ENCODE measurements at regions not wholly inside any gene's neighbourhood (a gene's known extent, or its start where the extent isn't known, plus 50 kb on each side); places are given as distances from the start of the nearest gene placed in this dataset.
"Not testable (repeated sequence)": the region's sequence is repeated elsewhere in the genome, so short reads cannot be mapped to it uniquely, and the experiment has no call there.

GRCh38 chr2:123783164-123783563, 241.9 kb upstream of the CNTNAP5 start:
- DNase-seq (ENCODE audit: low read depth), result no peak
- ChIA-PET CTCF (no interaction called here), POLR2A (no interaction called here)
- H3K36me3 ChIP-seq (ENCODE audit: control insufficient read depth, insufficient read depth, low read length), result no peaks in the 10 kb centered on the region
- no peak overlapping the region for H3K4me3 ChIP-seq (ENCODE audit: low read depth, low read length)
- no peak for TF ChIP-seq CTCF (IDR thresholded peaks at IDR 0.05; ENCODE audit: insufficient read depth, low read depth, low read length)
- no peaks in the 10 kb centered on the region for H3K27me3 ChIP-seq (ENCODE audit: control insufficient read depth, insufficient read depth, low read length)

GRCh38 chr2:123785332-123785731, 239.8 kb upstream of the CNTNAP5 start:
- H3K36me3 ChIP-seq (ENCODE audit: control insufficient read depth, insufficient read depth, low read length), result no peaks in the 10 kb centered on the region
- no peak for TF ChIP-seq CTCF (IDR thresholded peaks at IDR 0.05; ENCODE audit: insufficient read depth, low read depth, low read length)
- POLR2A ChIA-PET, result no interaction called here
- no peaks in the 10 kb centered on the region for H3K27me3 ChIP-seq (ENCODE audit: control insufficient read depth, insufficient read depth, low read length)
- CTCF ChIA-PET, result no interaction called here
- no peak overlapping the region for H3K4me3 ChIP-seq (ENCODE audit: low read depth, low read length)
- DNase-seq (ENCODE audit: low read depth), result no peak

GRCh38 chr2:123791207-123791606, 233.9 kb upstream of the CNTNAP5 start:
- CTCF ChIA-PET, result no interaction called here
- no peak for TF ChIP-seq CTCF (IDR thresholded peaks at IDR 0.05; ENCODE audit: insufficient read depth, low read depth, low read length)
- no peak overlapping the region for H3K4me3 ChIP-seq (ENCODE audit: low read depth, low read length)
- H3K36me3 ChIP-seq (ENCODE audit: control insufficient read depth, insufficient read depth, low read length), result no peaks in the 10 kb centered on the region
- no peaks in the 10 kb centered on the region for H3K27me3 ChIP-seq (ENCODE audit: control insufficient read depth, insufficient read depth, low read length)
- DNase-seq (ENCODE audit: low read depth), result no peak
- POLR2A ChIA-PET, result no interaction called here

GRCh38 chr2:123791684-123792083, 233.4 kb upstream of the CNTNAP5 start:
- no peaks in the 10 kb centered on the region for H3K27me3 ChIP-seq (ENCODE audit: control insufficient read depth, insufficient read depth, low read length)
- CTCF ChIA-PET, result no interaction called here
- DNase-seq (ENCODE audit: low read depth), result no peak
- TF ChIP-seq CTCF (IDR thresholded peaks at IDR 0.05; ENCODE audit: insufficient read depth, low read depth, low read length), result no peak
- no peaks in the 10 kb centered on the region for H3K36me3 ChIP-seq (ENCODE audit: control insufficient read depth, insufficient read depth, low read length)
- no peak overlapping the region for H3K4me3 ChIP-seq (ENCODE audit: low read depth, low read length)
- POLR2A ChIA-PET, result no interaction called here

- DNase-seq (ENCODE audit: low read depth); H3K27me3 ChIP-seq (ENCODE audit: control insufficient read depth, insufficient read depth, low read length); POLR2A ChIA-PET; H3K4me3 ChIP-seq (ENCODE audit: low read depth, low read length); H3K36me3 ChIP-seq (ENCODE audit: control insufficient read depth, insufficient read depth, low read length); CTCF ChIA-PET: not testable (repeated sequence)
Measured at GRCh38 chr2:123804126-123804525, 221.0 kb upstream of the CNTNAP5 start.

GRCh38 chr2:123805746-123806145, 219.3 kb upstream of the CNTNAP5 start:
- POLR2A ChIA-PET; H3K4me3 ChIP-seq (ENCODE audit: low read depth, low read length); CTCF ChIA-PET; H3K27me3 ChIP-seq (ENCODE audit: control insufficient read depth, insufficient read depth, low read length); H3K36me3 ChIP-seq (ENCODE audit: control insufficient read depth, insufficient read depth, low read length); DNase-seq (ENCODE audit: low read depth): not testable (repeated sequence)

Data from BJ (cell line).